Astrocyte (in vitro differentiated cells and primary cell): ENCODE measurements at regions not wholly inside any gene's neighbourhood (a gene's known extent, or its start where the extent isn't known, plus 50 kb on each side); places are given as distances from the start of the nearest gene placed in this dataset.

ENCODE experiments used
- EZH2 ChIP-seq: IDR thresholded peaks from 2 replicates; pipeline ENCODE4 v1.6.1; 2012; ENCODE audit warnings: mild to moderate bottlenecking, low read length, inconsistent platforms; ENCODE audit not compliant: insufficient read depth
- TF ChIP-seq, protein P1 (sequence below): IDR thresholded peaks from 2 replicates; pipeline ENCODE4 v1.5.1; 2011; ENCODE audit warnings: low read depth, mild to moderate bottlenecking, inconsistent platforms, low read length, moderate library complexity; ENCODE audit not compliant: insufficient read depth

DNA sequence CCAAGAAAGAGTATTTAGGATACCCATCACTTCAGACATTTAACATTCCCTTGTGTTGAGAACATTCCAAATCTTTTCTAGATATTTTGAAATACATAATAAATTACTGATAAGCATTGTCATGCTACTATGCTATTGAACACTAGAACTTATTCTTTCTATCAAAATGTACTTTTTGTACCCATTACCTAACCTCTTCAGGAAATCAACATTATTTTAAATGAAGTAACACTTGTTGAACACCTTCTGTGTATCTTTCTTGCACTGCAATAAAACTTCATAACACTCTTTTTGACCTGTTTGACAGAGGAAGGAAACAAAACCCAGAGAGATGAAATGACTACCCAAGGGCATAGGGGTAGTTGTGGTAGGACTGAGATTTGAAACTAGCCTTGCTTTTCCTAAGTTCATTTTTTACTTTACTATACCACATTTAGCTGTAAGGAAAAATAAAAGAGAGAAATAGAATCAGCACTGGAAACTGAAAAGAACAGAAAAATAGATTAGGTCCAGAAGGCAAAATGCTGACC is 99.4 kb downstream of the UCHL5 start:
- TF ChIP-seq, protein P1, sequence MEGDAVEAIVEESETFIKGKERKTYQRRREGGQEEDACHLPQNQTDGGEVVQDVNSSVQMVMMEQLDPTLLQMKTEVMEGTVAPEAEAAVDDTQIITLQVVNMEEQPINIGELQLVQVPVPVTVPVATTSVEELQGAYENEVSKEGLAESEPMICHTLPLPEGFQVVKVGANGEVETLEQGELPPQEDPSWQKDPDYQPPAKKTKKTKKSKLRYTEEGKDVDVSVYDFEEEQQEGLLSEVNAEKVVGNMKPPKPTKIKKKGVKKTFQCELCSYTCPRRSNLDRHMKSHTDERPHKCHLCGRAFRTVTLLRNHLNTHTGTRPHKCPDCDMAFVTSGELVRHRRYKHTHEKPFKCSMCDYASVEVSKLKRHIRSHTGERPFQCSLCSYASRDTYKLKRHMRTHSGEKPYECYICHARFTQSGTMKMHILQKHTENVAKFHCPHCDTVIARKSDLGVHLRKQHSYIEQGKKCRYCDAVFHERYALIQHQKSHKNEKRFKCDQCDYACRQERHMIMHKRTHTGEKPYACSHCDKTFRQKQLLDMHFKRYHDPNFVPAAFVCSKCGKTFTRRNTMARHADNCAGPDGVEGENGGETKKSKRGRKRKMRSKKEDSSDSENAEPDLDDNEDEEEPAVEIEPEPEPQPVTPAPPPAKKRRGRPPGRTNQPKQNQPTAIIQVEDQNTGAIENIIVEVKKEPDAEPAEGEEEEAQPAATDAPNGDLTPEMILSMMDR, result no peak
- no peak for TF ChIP-seq EZH2
